Iris pigment epithelial cell (primary cell): ENCODE measurements at regions not wholly inside any gene's neighbourhood (a gene's known extent, or its start where the extent isn't known, plus 50 kb on each side); places are given as distances from the start of the nearest gene placed in this dataset.

Experiments
- DNase-seq: peaks from one replicate; pipeline ENCODE4 v3.0.0-alpha.2; 2011; ENCODE audit warnings: low read depth

- no peak for DNase-seq
Observed at GRCh38 chr6:79776076-79776475, 144.9 kb downstream of the SH3BGRL2 start.

- DNase-seq = no peak
Observed at GRCh38 chr6:79775222-79775621, 144.1 kb downstream of the SH3BGRL2 start.

- no peak for DNase-seq
Observed at GRCh38 chr6:79764747-79765146, 133.6 kb downstream of the SH3BGRL2 start.

GRCh38 chr6:79763301-79763700 is 132.2 kb downstream of the SH3BGRL2 start:
- DNase-seq = no peak

- DNase-seq = peak; percentile 28
Observed at GRCh38 chr6:79762370-79762769, 131.2 kb downstream of the SH3BGRL2 start.

GRCh38 chr6:79756496-79756895 is 125.4 kb downstream of the SH3BGRL2 start:
- peak; percentile 22 for DNase-seq

GRCh38 chr6:79755967-79756366 is 124.8 kb downstream of the SH3BGRL2 start:
- DNase-seq = no peak
